HL-60 (cell line): ENCODE measurements at regions not wholly inside any gene's neighbourhood (a gene's known extent, or its start where the extent isn't known, plus 50 kb on each side); places are given as distances from the start of the nearest gene placed in this dataset.

ENCODE experiments used
- CTCF ChIP-seq: IDR thresholded peaks from one replicate; pipeline ENCODE4 v1.5.1; 2011; ENCODE audit warnings: low read length, control low read depth, inconsistent platforms; ENCODE audit not compliant: insufficient read depth
- REST ChIP-seq: IDR thresholded peaks from 2 replicates; pipeline ENCODE4 v1.6.1; 2012; ENCODE audit warnings: low read depth; ENCODE audit not compliant: insufficient replicate concordance

GRCh38 chr14:54278087-54278486 is 118.7 kb upstream of the CDKN3 start:
- no peak for TF ChIP-seq CTCF
- TF ChIP-seq REST, result no peak
